HCEC 1CT (cell line): ENCODE measurements at regions not wholly inside any gene's neighbourhood (a gene's known extent, or its start where the extent isn't known, plus 50 kb on each side); places are given as distances from the start of the nearest gene placed in this dataset.
"Not testable (repeated sequence)": the region's sequence is repeated elsewhere in the genome, so short reads cannot be mapped to it uniquely, and the experiment has no call there.

Source experiments
- DNase-seq: peaks from one replicate; pipeline ENCODE4 v3.0.0-alpha.2; 2017

- no peak for DNase-seq
Observed at GRCh38 chr18:45322343-45322742, 292.9 kb upstream of the SLC14A2 start.

GRCh38 chr18:45324101-45324494 lies 291.2 kb upstream of the SLC14A2 start:
- DNase-seq: no peak

- no peak for DNase-seq
Observed at GRCh38 chr18:45324495-45325113, 290.7 kb upstream of the SLC14A2 start.

- DNase-seq: no peak
Observed at GRCh38 chr18:45325778-45326177, 289.5 kb upstream of the SLC14A2 start.

- DNase-seq: no peak
Observed at GRCh38 chr18:45326505-45326904, 288.8 kb upstream of the SLC14A2 start.

- DNase-seq: no peak
Observed at GRCh38 chr18:45328296-45328695, 287.0 kb upstream of the SLC14A2 start.

GRCh38 chr18:45328811-45329210 lies 286.5 kb upstream of the SLC14A2 start:
- no peak for DNase-seq

GRCh38 chr18:45329316-45329715 lies 286.0 kb upstream of the SLC14A2 start:
- no peak for DNase-seq

- no peak for DNase-seq
Observed at GRCh38 chr18:45330170-45330594, 285.1 kb upstream of the SLC14A2 start.

GRCh38 chr18:45332871-45333270 lies 282.4 kb upstream of the SLC14A2 start:
- no peak for DNase-seq

GRCh38 chr18:45334191-45334590 lies 281.1 kb upstream of the SLC14A2 start:
- DNase-seq: no peak

- DNase-seq: no peak
Observed at GRCh38 chr18:45335282-45336043, 279.8 kb upstream of the SLC14A2 start.

GRCh38 chr18:45336448-45336847 lies 278.8 kb upstream of the SLC14A2 start:
- DNase-seq: no peak

GRCh38 chr18:45337477-45337876 lies 277.8 kb upstream of the SLC14A2 start:
- DNase-seq: no peak

- no peak for DNase-seq
Observed at GRCh38 chr18:45339810-45340550, 275.3 kb upstream of the SLC14A2 start.

GRCh38 chr18:45340884-45341283 lies 274.4 kb upstream of the SLC14A2 start:
- DNase-seq: no peak

GRCh38 chr18:45341454-45341853 lies 273.8 kb upstream of the SLC14A2 start:
- no peak for DNase-seq

- DNase-seq: no peak
Observed at GRCh38 chr18:45342166-45342565, 273.1 kb upstream of the SLC14A2 start.

- no peak for DNase-seq
Observed at GRCh38 chr18:45342653-45343052, 272.6 kb upstream of the SLC14A2 start.

GRCh38 chr18:45343365-45343764 lies 271.9 kb upstream of the SLC14A2 start:
- DNase-seq: no peak

GRCh38 chr18:45344680-45345079 lies 270.6 kb upstream of the SLC14A2 start:
- DNase-seq: not testable (repeated sequence)

GRCh38 chr18:45349019-45349418 lies 266.3 kb upstream of the SLC14A2 start:
- DNase-seq: no peak

- no peak for DNase-seq
Observed at GRCh38 chr18:45349467-45349866, 265.8 kb upstream of the SLC14A2 start.
